AG08396 (cell line): ENCODE measurements at regions not wholly inside any gene's neighbourhood (a gene's known extent, or its start where the extent isn't known, plus 50 kb on each side); places are given as distances from the start of the nearest gene placed in this dataset.
A peak's percentile ranks its signal among the peaks of the same experiment; 100 is the strongest.

ENCODE experiments used
- DNase-seq: peaks from one replicate; pipeline ENCODE4 v3.0.0; 2012; ENCODE audit warnings: low spot score, mixed read lengths

DNA sequence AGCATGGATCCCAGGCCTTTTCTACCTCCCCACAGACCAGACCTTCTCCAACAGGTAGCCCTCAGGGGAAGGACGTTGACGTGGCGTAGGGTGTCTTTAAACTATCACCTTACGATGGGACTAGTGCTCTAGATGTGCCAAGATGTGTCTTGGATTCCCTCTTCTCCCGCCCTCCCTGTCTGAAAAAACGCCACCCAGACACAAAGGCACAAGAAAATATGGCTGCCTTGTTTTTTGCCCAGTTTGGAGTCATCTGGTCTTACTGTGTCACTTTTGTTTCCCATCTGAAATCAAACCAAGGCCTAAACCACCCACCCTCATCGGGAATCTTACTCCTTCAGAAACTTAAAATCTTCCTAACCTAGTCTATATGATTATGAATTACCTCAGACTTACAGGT lies 235.4 kb downstream of the OR13H1 start:
- DNase-seq: no peak

GRCh38 chrX:131779741-131780140 lies 235.9 kb downstream of the OR13H1 start:
- no peak for DNase-seq

DNA sequence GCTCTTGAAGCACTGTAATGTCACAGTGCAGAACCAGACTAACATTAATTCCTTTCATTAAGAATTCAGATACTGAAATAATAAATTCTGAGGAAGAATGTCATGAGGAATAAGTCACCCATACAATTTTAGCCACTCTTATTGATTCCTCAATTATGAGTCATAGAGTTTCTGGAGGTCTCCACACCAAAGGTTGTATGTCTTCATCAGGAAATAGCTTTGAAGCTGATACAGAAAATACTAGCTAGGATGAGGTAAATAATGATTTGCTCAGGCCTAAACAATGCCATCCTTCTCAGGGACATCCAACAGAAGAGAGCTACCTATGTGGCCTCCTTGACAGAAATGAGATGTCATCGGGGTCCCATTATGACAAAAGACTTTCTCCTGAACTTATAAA lies 238.8 kb downstream of the OR13H1 start:
- no peak for DNase-seq

- DNase-seq: peak; percentile 32
These were observed 239.4 kb upstream of the STK26 start for GRCh38 chrX:131783555-131784308.

GRCh38 chrX:131789664-131790063 lies 233.4 kb upstream of the STK26 start:
- no peak for DNase-seq

- DNase-seq: no peak
These were observed 231.3 kb upstream of the STK26 start for GRCh38 chrX:131791608-131792355.

GRCh38 chrX:131792356-131792749 lies 230.7 kb upstream of the STK26 start:
- peak; percentile 65 for DNase-seq

DNA sequence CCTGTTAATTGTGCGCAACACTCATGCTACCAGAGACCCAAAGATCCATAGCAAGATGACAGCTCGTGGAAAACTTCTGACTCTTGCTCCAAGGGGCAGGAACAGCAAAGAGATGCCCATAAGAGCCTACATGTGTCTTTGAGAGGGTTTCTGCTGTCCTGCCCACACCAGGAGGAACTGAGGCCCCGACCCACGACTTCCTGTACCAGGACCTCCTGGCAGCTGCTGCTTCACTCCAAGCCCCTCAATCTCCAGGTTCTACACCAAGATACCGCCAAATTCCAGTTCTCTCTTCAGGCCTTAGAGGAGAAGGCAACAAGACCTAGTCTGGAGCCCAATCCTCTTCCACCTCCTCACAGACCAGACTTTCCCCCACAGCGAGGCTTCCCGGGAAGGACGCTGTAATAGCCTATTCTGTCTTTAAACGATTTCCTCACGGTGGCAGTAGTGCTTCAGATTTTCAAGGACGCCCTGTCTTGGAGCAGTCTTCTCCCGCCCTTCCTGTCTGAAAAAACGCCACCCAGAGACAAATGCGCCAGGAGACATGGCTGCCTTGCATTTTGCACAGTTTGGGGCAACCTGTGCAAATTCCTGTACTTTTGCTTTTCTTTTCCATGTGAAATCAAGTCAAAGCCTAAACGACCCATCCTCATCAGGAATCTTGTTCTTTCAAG lies 230.2 kb upstream of the STK26 start:
- peak; percentile 66 for DNase-seq

GRCh38 chrX:131795442-131796229 lies 227.5 kb upstream of the STK26 start:
- no peak for DNase-seq

- no peak for DNase-seq
These were observed 222.0 kb upstream of the STK26 start for GRCh38 chrX:131801066-131801465.

GRCh38 chrX:131801911-131802310 lies 221.2 kb upstream of the STK26 start:
- DNase-seq: no peak

GRCh38 chrX:131802836-131803626 lies 220.1 kb upstream of the STK26 start:
- DNase-seq: peak; percentile 32

DNA sequence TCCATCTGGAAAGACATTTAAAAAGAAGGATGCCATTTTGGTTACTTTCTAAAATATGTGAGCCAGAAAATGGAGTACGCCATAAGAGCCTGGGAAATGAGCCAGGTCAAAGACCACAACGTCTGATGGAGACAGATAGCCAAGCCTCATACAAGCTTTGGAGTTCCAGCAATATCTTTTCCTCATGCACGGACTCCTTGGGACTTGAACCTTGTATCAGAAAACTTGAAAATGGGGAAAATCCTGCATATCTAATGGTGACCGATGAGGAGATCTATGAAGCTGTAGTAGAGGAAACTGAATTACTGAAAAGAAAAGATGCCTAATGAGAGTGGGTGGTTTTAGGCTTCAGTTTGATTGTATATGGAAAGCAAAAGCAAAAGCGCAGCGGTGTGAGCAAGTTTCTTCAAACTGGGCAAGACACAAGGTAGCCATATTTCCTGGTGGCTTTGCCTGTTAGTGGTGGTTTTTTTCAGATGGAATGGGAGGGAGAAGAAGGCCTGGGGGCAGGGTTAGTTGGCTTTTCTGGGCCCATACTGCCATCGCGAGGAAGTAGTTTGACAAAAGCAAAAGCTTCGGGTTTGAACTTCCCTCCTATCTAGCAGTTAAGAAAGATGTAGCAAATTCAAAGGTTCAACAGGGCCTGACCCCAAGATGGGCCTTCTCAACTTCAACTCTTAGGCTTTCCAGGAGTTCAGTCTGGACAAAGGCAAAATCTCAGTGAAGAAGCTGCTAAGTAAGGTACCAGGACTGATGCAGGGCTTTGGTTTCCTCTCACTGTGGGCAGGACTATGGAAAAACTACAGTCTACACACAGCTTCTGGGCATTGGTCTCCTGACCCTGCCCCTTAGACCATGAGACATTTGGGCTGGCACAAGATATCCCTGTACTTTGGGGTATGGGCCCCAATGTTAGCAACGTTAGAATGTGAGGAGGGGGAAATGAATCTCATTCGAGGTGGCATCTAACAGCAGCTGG lies 210.0 kb upstream of the STK26 start:
- DNase-seq: peak; percentile 65

DNA sequence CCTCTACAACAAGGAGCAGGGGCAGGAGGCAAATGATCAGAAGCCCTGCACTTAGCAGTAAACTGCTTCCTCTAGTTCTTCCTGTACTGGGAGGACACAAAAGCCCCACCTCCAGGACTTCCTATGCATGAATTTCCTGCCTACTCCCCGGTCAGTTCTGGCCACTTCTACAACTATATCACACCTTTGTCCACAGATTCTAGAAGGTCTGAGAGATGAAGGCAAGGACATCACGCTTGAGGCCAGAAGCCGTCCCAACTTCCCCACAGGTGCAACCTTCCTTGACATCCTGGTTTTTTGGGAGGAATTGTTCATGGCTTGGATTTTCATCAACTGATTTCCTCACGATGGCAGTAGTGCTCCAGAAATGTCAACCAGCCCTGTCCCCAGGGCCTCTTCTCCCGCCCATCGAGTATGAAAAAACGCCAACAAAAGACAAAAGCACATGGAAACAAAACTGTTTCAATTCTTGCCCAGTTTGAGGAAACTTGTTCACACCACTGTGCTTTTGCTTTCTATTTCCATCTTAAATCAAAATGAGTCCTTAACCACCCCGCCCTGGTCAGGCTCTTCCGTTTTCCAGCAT lies 206.5 kb upstream of the STK26 start:
- DNase-seq: peak; percentile 49

GRCh38 chrX:131818297-131818936 lies 204.7 kb upstream of the STK26 start:
- DNase-seq: no peak

DNA sequence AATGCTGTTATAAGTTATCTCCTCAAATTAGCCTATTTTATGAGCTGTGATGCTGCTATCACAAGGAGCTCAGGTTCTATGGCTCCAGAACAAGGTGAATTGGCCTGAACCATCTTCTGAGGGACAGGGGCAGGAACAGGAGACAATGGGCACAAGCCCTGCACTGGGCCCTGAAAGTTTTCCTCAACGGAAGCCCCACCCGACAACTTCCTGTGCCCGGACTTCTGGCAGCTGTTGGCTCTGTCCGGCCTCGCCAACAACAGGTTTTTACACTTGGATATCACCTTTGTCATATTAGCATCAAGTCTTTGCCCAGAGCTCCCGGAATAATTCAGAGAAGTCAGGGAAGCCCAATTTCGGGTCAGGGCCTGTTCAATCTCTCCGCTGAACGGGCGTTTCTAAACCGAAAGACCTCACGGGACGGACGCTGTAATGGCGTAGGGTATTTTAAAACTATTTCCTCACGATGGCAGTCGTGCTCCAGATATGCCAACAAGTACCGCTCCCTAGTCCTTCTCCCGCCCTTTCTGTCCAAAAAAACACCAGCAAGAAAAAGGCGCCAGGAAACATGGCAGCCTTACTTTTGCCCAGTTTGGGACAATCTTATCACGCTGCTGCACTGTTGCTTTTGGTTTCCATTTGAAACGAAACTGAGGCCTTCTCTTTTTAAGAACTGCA lies 201.0 kb upstream of the STK26 start:
- peak; percentile 52 for DNase-seq

DNA sequence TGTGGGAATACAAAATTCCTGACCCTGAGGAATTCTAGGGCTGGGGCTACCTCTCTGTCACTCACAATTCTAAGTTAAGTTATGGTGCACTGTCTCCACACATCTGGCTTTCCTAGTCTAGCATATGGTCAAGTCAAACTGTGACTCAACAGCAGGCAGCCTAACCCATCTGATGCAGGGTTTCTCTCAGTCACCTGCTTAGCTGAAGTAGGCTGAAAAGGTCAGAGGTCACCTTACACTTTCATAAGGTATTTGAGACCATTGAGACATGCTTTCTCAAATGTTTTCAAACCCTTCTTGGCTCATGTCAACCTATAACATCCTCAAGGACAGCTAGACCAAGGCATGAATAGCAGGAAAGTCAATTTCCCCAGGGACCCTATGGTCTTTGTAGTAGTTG lies 196.5 kb upstream of the STK26 start:
- DNase-seq: no peak

- no peak for DNase-seq
These were observed 195.2 kb upstream of the STK26 start for GRCh38 chrX:131827935-131828334.

DNA sequence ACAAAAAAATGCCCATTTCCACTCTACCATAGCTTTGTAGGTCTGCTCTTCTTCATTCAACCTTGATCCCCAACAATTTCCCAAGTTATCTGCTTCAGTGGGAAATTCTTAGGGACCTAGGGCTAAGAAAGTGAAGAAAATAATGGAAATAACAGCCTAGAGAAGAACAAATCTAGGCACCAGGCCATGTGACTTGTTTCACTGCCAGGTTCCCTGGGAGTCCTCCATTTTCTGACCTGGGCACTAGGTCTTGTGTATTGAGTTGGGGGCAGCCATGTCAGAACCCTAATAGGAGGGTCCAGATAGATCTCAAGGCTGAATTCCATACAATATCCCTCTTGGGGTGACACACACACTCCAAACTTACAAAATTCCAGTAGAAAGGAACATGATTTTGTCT lies 194.6 kb upstream of the STK26 start:
- DNase-seq: no peak
